Peyer's patch (tissue), 4 donors: ENCODE measurements at regions not wholly inside any gene's neighbourhood (a gene's known extent, or its start where the extent isn't known, plus 50 kb on each side); places are given as distances from the start of the nearest gene placed in this dataset.

Experiments used
- CTCF ChIP-seq, 6 experiments: fragments of 450-650 bp in 4 of 6; fragments of 200-600 bp in 2 of 6; sonication (generic) in 1 of 6; IDR thresholded peaks; one replicate each; pipeline ENCODE4 v1.5.1; 2017 to 2019; ENCODE audit warnings: antibody characterized with exemption in 6 of 6, mild to moderate bottlenecking in 3 of 6, moderate library complexity in 1 of 6
- POLR2A ChIP-seq, 2 donors: fragments of 450-650 bp; IDR thresholded peaks; one replicate each; pipeline ENCODE4 v1.5.1; 2017; ENCODE audit warnings: antibody characterized with exemption in 2 of 2, mild to moderate bottlenecking in 2 of 2, moderate library complexity in 2 of 2

DNA sequence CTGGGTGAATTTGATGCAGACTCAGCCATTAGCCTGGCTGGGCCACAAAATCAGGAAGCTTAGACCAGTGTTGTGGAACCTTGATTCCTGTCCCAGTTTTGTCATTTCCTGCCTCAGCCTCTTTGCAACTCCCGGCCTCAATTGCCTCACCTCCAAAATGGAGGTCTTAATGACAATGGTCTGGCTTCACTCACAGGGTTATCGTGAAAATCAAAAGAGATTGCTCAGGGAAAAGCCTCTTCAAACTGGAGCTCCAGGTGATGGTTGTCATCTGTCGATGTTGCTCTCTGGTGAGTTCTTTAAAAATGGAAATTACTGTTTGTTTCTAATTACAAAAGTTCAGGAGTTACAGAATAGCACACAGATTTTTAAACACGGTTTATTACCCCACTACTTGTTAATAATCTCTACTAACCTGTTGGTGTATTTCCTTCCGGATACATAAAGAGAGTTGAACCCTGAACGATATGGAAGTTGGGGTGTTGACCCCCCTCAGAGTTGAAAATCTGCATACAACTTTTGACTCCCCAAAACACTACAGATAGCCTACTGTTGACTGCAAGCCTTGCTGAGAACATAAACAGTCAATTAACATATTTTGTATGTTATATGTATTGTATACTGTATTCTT lies 109.9 kb upstream of the CPEB4 start:
- TF ChIP-seq CTCF (IDR thresholded peaks at IDR 0.05), result no peak
- TF ChIP-seq POLR2A (IDR thresholded peaks at IDR 0.05), result no peak
